Fibroblast of the aortic adventitia (primary cell): ENCODE measurements at regions not wholly inside any gene's neighbourhood (a gene's known extent, or its start where the extent isn't known, plus 50 kb on each side); places are given as distances from the start of the nearest gene placed in this dataset.
"Not testable (repeated sequence)": the region's sequence is repeated elsewhere in the genome, so short reads cannot be mapped to it uniquely, and the experiment has no call there.

Source experiments
- DNase-seq: peaks from one replicate; pipeline ENCODE4 v3.0.0-alpha.2; 2010; ENCODE audit warnings: low read depth
- H3K4me3 ChIP-seq: 2 replicates; pipeline ENCODE4 v1.5.1; 2011; ENCODE audit warnings: low read depth, mild to moderate bottlenecking, control low read depth, low read length, moderate library complexity
- TF ChIP-seq, protein P1 (sequence below): IDR thresholded peaks from 2 replicates; pipeline ENCODE4 v1.5.1; 2011; ENCODE audit warnings: mild to moderate bottlenecking, low read length, control low read depth, inconsistent platforms; ENCODE audit not compliant: insufficient read depth

DNA sequence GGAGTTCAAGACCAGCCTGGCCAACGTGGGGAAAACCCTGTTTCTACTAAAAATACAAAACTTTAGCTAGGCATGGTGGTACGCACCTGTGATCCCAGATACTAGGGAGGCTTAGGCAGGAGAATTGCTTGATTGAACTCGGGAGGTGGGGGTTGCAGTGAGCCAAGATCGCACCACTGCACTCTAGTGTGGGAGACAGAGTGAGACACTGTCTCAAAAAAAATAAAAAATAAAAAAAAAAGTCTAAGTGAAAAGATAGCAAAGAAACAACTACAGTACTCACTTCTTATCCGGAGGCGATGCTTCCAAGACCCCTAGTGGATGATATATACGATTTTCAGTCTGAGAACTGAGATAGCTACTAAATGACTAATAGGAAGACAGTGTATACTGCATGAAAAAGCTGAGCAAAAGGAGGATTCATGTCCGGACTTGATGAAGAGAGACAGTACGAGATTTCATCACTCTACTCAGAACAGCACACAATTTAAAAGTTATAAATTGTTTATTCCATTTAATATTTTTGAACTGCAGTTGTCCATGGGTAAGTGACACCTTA, 138.7 kb upstream of the GOLGA6L6 start:
- not testable (repeated sequence) for DNase-seq, H3K4me3 ChIP-seq

DNA sequence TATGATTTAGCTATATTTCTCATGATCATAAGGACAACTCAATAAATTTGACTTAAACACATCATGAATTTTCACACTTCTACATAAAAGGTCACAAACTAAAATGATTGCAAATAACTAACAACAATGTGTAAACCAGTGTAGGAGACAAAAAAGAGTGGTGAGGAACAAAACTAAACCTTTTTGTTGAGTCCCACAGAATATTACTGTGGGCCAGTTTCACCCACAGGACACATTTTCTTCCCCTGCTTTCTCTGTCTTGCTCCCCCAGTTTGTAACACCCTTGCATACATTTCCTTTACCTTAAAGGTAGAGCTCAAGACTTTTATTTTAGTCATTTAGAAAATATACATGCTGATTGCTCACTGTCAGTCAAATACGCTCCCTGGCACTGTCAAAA, 130.9 kb upstream of the GOLGA6L6 start:
- TF ChIP-seq, protein P1, sequence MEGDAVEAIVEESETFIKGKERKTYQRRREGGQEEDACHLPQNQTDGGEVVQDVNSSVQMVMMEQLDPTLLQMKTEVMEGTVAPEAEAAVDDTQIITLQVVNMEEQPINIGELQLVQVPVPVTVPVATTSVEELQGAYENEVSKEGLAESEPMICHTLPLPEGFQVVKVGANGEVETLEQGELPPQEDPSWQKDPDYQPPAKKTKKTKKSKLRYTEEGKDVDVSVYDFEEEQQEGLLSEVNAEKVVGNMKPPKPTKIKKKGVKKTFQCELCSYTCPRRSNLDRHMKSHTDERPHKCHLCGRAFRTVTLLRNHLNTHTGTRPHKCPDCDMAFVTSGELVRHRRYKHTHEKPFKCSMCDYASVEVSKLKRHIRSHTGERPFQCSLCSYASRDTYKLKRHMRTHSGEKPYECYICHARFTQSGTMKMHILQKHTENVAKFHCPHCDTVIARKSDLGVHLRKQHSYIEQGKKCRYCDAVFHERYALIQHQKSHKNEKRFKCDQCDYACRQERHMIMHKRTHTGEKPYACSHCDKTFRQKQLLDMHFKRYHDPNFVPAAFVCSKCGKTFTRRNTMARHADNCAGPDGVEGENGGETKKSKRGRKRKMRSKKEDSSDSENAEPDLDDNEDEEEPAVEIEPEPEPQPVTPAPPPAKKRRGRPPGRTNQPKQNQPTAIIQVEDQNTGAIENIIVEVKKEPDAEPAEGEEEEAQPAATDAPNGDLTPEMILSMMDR, result no peak
- no peak overlapping the region for H3K4me3 ChIP-seq
- no peak for DNase-seq

DNA sequence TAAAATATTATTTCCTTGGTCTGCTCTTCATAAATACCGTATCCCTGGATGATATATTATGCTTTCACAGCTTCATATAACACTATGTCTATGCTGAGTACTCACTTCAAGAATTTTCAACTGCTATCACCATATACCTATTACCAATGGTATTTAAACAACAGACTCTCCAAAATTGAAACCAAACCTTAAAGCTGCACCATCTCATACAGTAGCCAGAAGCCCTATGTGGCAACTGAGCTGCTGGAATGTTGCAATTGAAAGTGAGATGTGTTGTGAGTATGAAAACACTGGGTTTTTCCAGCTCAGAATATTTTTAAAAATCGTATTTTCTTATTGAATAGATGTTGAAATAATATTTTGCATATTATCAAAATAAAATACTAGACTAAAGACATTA, 130.1 kb upstream of the GOLGA6L6 start:
- no peak overlapping the region for H3K4me3 ChIP-seq
- DNase-seq, result no peak
- TF ChIP-seq, protein P1, result no peak

DNA sequence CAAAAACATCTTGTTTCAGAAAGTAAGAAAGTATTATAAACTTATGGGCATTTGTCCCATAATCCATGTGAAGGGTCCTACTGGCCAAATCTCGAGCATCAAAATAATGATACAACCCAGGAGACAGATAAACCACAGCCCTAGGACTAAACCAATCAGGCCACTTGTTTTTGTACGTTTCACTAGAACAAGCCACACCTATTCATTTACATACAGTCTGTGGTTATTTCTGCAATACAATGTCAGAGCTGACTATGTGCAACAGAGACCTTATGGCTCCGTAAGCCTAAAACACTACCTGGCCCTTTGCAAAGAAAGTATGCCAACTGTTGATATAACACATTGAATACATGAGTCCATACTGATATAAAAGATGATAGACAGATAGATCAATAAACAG, 124.8 kb upstream of the GOLGA6L6 start:
- not testable (repeated sequence) for DNase-seq, H3K4me3 ChIP-seq

DNA sequence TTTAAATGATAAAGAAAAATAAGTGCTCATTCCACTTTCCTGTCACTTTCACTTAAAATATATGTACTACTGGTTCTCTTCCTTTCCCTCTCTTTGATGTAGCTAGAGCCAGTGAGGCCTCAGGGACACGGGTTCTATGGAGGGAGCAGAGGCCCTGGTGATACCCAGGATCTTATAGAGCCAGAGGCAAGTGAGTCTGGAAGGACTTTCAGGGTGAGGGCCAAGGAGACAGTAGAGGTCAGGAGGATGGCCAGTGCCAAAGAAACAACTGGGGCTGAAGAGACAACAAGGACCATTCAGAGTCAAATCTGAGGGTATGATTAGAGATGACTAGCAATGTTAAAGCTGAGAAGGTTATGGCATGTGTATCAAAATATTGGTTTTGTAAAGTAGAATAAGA, 124.1 kb upstream of the GOLGA6L6 start:
- no peak overlapping the region for H3K4me3 ChIP-seq
- DNase-seq, result no peak
- TF ChIP-seq, protein P1, result no peak

DNA sequence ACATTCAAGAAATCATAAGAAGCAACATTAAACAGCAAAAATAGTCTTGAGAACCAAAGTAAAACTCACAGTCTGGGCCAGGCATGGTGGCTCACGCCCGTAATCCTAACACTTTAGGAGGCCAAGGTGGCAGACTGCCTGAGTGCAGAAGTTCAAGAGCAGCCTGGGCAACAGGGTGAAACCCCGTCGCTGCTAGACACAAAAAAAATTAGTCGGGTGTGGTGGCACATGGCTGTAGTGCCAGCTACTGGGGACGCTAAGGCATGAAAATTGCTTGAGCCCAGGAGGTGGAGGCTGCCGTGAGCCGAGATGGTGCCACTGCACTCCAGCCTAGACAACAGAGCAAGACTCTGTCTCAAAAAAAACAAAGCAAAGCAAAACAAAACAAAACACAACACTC, 117.7 kb upstream of the GOLGA6L6 start:
- TF ChIP-seq, protein P1, result no peak
- no peak overlapping the region for H3K4me3 ChIP-seq
- no peak for DNase-seq

DNA sequence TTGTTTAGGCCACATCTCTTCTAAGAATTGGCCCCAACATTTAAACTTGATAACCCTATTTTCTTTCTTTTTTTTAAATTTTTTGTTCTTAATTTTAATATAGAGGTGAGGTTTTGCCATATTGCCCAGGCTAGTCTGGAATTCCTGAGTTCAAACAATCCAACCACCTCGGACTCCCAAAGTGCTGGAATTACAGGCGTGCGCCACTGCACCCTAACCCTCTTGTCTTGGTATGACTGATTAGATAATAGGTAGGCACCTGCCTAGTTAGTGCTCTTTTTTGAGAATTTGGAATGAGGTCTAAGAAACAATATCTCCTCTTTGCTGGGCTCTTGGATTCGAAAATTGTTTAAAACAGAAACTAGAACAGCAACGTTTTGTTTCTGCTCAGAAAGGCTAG, 116.4 kb upstream of the GOLGA6L6 start:
- TF ChIP-seq, protein P1, result no peak
- no peak for DNase-seq
- H3K4me3 ChIP-seq, result no peak overlapping the region

DNA sequence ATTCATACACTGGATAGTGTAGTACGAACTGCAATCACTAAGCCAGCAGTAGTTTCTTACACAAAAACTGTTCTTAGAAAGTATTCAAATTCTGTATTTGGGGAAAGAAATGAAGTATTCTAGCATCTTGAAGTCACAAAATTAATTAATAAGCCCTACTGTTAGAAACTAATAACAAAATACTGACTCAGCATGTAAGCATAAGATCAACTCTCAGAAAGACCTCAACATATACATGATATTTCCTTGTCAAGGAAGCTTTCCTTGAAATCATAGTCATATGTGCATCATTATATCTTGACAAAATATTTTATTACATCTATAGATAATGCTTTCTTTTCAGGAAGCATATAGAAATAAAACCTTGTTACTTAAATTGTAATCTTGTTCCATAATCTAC, 115.5 kb upstream of the GOLGA6L6 start:
- TF ChIP-seq, protein P1, result no peak

More for the DNA sequence above, 115.5 kb upstream of the GOLGA6L6 start:
- no peak for DNase-seq
- no peak overlapping the region for H3K4me3 ChIP-seq
